ENCODE measurements at regions not wholly inside any gene's neighbourhood (a gene's known extent, or its start where the extent isn't known, plus 50 kb on each side); places are given as distances from the start of the nearest gene placed in this dataset.
"Not testable (repeated sequence)": the region's sequence is repeated elsewhere in the genome, so short reads cannot be mapped to it uniquely, and the experiment has no call there.

DNA sequence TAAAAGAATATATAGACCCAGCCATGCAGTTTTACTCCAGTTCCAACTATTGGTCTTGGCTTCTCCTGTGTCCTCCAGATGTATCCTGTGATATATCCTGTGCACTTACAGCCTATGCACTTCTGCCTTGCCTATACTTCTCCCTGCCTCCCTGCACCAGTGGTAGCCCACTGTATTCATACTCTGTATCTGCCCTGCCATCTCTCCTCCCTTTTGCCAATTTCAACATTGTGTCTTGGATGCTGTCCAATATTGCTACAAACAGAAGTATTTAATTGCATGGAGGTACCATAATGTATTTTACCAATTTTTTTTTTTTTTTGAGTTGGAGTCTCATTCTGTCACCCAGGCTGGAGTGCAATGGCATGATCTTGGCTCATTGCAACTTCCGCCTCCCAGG, 242.7 kb downstream of the HAPSTR1 start:
- no peak overlapping the region for H3K4me3 Mint-ChIP-seq
- H3K27me3 Mint-ChIP-seq (ENCODE audit: low read depth in 3 of 3) = peaks cover 0 to 7% (median 0%) of the 10 kb centered on the region in 3 donors
- H3K27ac Mint-ChIP-seq = no peak overlapping the region

DNA sequence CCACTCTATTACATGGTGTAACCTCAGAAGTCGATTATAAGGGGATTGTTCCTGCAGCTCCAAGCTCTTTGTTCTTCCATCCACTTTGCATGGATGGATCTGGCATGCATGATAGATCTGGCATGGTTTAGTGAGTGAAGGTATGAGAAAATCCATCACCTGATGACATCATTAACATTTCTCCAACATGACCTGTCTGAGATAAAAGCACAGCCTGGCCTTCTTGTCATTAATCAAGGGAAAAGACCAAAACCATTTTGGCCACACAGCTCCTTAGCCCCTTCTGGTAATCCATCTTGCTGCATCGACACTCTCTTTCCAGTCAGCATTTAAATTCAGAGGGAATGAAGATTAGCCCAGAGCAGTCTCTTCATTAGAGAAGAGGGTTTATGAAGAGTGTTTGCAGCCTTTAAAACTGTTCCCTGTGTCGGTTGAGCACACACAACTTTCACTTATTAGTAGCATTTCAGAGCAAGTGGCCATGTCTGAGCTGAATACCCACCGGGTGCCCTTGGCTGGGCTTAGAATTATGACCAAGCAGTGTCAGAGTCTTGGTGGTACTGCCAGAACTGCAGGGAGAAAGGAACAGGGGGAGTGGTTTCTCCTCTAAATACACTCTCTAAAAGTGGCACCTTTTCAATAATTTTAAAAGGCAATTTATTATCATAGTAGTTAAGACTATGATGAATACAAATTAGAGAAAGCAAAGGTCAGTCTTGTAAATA, 246.0 kb downstream of the HAPSTR1 start:
- Mint-ChIP-seq H3K36me3 (no peaks in the 10 kb centered on the region), H3K9me3 (peaks cover 0 to 6% (median 0%) of the 10 kb centered on the region in 6 donors), H3K27ac (no peak overlapping the region), H3K4me1 (no peaks in the 10 kb centered on the region), H3K4me3 (no peak overlapping the region), H3K27me3 (ENCODE audit: low read depth in 3 of 3) (peaks cover 0 to 4% (median 3%) of the 10 kb centered on the region in 3 donors)
- no peak for DNase-seq

More for the DNA sequence above, 242.7 kb downstream of the HAPSTR1 start:
- Mint-ChIP-seq H3K4me1 (no peaks in the 10 kb centered on the region), H3K36me3 (no peaks in the 10 kb centered on the region), H3K9me3 (peaks cover 0 to 6% (median 0%) of the 10 kb centered on the region in 6 donors)
- DNase-seq = no peak

DNA sequence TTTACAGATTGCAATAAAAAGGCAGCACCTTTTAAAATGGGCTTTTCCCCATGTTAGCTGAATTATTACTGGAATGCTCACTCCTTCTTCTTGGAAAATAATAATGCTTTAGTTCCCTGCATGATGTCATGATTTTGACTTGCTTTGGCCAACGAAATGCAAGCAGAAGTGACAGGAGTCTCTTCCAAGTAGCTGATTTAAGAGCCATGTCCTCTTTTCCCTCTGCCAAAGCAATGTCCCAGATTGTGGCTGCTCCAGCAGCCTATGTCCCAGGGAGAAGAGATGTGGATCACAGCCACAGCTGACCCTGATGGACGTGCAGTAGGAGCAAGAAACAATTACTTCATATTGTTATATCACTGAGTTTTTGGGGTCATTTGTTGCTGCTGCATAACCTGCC, 246.6 kb downstream of the HAPSTR1 start:
- Mint-ChIP-seq H3K4me3 (no peak overlapping the region), H3K9me3 (peaks cover 0 to 9% (median 0%) of the 10 kb centered on the region in 6 donors), H3K4me1 (no peaks in the 10 kb centered on the region), H3K27ac (no peak overlapping the region), H3K36me3 (no peaks in the 10 kb centered on the region), H3K27me3 (ENCODE audit: low read depth in 3 of 3) (peaks cover 0 to 7% (median 5%) of the 10 kb centered on the region in 3 donors)
- no peak for DNase-seq

DNA sequence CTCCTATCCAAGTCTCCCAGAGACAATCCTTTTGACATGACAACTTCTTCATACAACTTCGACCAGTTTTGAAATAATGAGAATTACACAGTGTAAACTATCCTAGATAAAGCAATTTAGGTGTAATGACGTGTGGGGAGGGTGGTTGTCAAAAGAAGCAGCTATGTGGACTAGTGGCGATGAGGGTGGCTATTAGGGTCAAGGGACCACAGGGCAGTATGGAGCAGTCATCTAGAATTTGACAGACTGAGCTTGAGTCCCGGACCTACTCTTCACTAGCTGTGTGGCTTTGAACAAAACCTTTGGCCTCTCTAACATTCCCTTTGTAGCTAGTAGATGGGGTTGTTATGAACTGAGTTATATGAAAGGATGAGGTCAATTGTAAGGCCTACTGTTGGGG, 247.1 kb downstream of the HAPSTR1 start:
- peaks cover 0 to 9% (median 5%) of the 10 kb centered on the region in 3 donors for H3K27me3 Mint-ChIP-seq (ENCODE audit: low read depth in 3 of 3)
- no peaks in the 10 kb centered on the region for H3K4me1 Mint-ChIP-seq
- no peaks in the 10 kb centered on the region for H3K36me3 Mint-ChIP-seq
- peaks cover 0 to 7% (median 0%) of the 10 kb centered on the region in 6 donors for H3K9me3 Mint-ChIP-seq
- H3K27ac Mint-ChIP-seq = no peak overlapping the region
- no peak overlapping the region for H3K4me3 Mint-ChIP-seq
- no peak for DNase-seq

DNA sequence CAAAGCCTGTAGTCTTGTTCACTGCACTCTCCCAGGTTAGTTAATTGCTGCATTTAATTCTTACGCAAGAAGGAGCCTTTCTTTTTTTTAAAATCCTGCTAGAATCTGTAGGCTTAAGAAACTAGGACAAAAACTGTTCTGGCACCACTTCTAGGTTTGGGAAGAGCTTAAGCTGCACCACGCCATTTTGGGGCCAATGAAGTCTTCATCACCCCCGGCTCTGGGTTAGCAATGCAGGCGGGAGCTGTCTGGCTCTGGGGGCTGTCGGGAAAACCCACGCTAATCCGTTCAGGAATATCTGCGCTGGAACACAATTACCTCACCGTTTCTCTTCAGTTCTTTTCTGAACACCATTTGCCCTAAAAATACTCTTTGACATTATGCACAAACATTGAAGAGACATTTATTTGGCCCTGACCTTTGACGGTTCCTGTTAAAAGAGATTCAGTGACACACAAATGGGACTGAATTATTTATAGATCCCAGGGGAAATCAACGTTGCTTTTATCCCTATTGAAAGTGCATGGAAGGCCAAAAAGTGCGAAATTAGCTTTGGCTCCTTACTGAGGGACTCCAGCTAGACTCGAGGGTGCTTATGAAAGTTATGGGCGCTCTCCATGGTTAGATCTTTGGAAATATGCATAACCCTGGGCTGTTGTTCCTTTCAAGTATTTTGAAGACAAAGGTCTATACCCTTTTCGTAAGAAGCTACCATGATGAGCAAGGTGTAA, 249.2 kb downstream of the HAPSTR1 start:
- DNase-seq = no peak
- Mint-ChIP-seq H3K36me3 (no peaks in the 10 kb centered on the region), H3K27me3 (ENCODE audit: low read depth in 3 of 3) (peaks cover 0 to 9% (median 5%) of the 10 kb centered on the region in 3 donors), H3K27ac (no peak overlapping the region), H3K4me1 (no peaks in the 10 kb centered on the region), H3K4me3 (no peak overlapping the region), H3K9me3 (peaks cover 0 to 2% (median 0%) of the 10 kb centered on the region in 6 donors)

DNA sequence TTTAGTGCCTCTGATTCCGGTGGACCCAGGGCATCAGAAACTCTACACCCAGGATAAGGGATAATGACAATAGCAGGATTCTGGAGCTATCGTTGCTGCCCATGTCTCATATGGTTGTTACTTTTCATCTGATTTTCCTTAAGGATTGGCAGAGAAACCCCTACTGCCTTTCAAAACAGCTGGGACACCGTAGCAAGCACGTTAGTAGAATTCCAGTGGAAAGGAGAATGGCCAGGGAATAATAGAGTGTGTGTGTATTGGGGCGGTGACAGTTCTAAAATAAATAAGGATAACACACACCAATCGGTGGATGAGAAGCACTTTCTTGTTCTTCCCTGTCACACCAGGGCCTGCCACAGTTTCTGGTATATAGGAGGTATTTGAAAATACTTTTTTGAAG, 251.8 kb downstream of the HAPSTR1 start:
- Mint-ChIP-seq H3K9me3 (peaks cover 0 to 2% (median under 1%) of the 10 kb centered on the region in 6 donors), H3K27me3 (ENCODE audit: low read depth in 3 of 3) (peaks cover 0 to 9% (median 2%) of the 10 kb centered on the region in 3 donors), H3K36me3 (no peaks in the 10 kb centered on the region), H3K27ac (no peak overlapping the region), H3K4me1 (no peaks in the 10 kb centered on the region), H3K4me3 (no peak overlapping the region)
- no peak for DNase-seq

DNA sequence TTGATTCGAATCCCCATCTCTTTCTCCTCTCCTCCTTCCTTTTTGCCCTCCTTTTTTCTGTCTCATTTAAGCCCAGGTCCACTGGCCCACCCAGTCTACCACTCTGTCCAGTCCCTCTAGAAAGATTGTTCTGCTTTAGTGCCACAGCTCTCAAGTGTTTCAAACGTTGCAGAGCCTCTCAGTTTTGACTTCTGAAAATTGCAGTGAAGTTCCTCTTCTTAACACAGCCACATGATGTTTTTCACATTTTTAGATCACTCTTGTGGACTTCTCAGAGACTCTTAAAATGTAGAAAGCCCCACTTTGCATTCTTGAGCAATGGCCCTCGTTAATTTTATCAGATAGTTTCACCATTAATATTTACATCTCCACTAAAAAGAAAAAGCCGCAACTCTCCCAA, 253.1 kb downstream of the HAPSTR1 start:
- H3K9me3 Mint-ChIP-seq = peaks cover 2 to 14% (median 9%) of the 10 kb centered on the region in 6 donors

DNA sequence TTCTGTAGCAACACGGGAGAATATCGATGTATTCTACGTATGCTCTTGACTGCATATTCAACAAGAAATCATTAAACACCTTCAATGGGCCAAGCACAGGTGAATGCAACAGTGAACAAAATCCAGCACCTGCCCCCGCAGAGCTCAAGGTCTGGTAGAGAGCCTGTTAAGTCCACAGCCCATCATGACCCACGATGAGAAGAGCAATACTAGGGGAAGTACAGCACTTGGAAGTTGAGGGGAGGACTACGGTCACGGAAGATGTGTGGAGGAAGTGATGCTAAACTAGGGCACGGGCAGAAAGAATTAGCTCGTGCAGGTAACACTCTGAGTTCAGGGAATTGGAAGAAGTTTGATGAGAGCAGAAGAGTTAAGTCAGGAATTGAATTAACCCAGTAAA, 253.6 kb downstream of the HAPSTR1 start:
- Mint-ChIP-seq H3K9me3 (peaks cover 2 to 16% (median 10%) of the 10 kb centered on the region in 6 donors), H3K4me1 (no peaks in the 10 kb centered on the region), H3K36me3 (peaks cover 0 to 8% (median 0%) of the 10 kb centered on the region in 3 donors), H3K27me3 (ENCODE audit: low read depth in 3 of 3) (peaks cover 0 to 9% (median 2%) of the 10 kb centered on the region in 3 donors), H3K27ac (no peak overlapping the region), H3K4me3 (no peak overlapping the region)
- no peak for DNase-seq

More for the DNA sequence above, 253.1 kb downstream of the HAPSTR1 start:
- H3K4me1 Mint-ChIP-seq = no peaks in the 10 kb centered on the region
- DNase-seq = no peak
- no peak overlapping the region for H3K4me3 Mint-ChIP-seq
- peaks cover 0 to 9% (median 2%) of the 10 kb centered on the region in 3 donors for H3K27me3 Mint-ChIP-seq (ENCODE audit: low read depth in 3 of 3)
- H3K36me3 Mint-ChIP-seq = peaks cover 0 to 8% (median 0%) of the 10 kb centered on the region in 3 donors
- H3K27ac Mint-ChIP-seq = no peak overlapping the region

DNA sequence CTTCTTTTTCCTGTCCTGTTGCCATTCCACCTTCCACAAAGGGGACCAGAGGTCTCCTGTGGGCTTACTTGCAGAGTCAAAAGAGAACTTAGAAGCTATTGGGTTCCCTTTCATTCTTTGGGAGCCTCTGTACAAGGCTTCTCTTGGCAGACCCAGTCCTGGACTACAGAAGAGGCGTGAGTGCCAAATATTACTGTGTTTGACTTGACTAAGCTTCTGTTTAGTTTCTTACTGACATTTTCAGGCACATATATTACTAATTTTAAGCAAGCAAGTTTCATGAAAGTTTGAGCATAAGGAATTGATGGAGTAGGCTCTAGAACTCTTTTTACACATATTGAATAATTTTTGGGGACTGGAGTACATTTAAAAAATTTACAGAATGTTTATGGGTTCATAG, 254.4 kb downstream of the HAPSTR1 start:
- Mint-ChIP-seq H3K27me3 (ENCODE audit: low read depth in 3 of 3) (peaks cover 0 to 9% (median 2%) of the 10 kb centered on the region in 3 donors), H3K4me1 (no peaks in the 10 kb centered on the region), H3K27ac (no peak overlapping the region), H3K9me3 (peaks cover 2 to 16% (median 10%) of the 10 kb centered on the region in 6 donors), H3K4me3 (no peak overlapping the region), H3K36me3 (peaks cover 0 to 8% (median 0%) of the 10 kb centered on the region in 3 donors)
- DNase-seq = no peak

DNA sequence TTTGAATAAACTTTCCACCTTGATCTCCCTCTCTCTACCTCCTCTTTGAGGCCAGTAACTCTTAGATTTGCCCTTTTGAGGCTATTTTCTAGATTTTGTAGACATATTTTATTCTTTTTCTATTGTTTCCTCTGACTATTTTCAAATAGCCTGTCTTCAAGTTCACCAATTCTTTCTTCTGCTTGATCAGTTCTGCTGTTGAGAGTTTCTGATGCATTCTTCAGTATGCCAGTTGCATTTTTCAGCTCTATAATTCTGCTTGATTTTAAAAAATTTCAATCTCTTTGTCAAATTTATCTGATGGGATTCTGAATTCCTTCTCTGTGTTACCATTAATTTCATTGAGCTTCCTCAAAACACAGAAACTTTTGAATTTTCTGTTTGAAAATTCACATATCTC, 257.5 kb downstream of the HAPSTR1 start:
- no peak for DNase-seq
- Mint-ChIP-seq H3K9me3 (peaks cover 2 to 16% (median 10%) of the 10 kb centered on the region in 6 donors), H3K4me3 (no peak overlapping the region), H3K27ac (no peak overlapping the region), H3K4me1 (no peaks in the 10 kb centered on the region), H3K36me3 (peaks cover 0 to 8% (median 0%) of the 10 kb centered on the region in 3 donors), H3K27me3 (ENCODE audit: low read depth in 3 of 3) (no peaks in the 10 kb centered on the region)

DNA sequence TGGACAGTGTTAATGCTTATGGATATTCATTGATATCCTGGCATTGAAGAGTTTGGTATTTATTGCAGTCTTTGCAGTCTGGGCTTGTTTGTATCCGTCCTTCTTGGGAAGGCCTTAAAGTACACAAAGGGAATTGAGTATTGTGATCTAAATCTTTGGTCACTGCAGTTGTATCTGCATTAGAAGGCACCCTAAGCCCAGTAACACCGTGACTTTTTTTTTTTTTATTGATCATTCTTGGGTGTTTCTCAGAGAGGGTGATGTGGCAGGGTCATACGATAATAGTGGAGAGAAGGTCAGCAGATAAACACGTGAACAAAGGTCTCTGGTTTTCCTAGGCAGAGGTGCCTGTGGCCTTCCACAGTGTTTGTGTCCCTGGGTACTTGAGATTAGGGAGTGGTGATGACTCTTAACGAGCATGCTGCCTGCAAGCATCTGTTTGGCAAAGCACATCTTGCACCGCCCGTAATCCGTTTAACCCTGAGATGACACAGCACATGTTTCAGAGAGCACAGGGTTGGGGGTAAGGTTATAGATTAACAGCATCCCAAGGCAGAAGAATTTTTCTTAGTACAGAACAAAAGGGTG, 258.0 kb downstream of the HAPSTR1 start:
- not testable (repeated sequence) for H3K4me3 Mint-ChIP-seq; H3K4me1 Mint-ChIP-seq; DNase-seq; H3K36me3 Mint-ChIP-seq; H3K27me3 Mint-ChIP-seq (ENCODE audit: low read depth in 3 of 3); H3K27ac Mint-ChIP-seq
- peaks cover 2 to 16% (median 10%) of the 10 kb centered on the region in 6 donors for H3K9me3 Mint-ChIP-seq

DNA sequence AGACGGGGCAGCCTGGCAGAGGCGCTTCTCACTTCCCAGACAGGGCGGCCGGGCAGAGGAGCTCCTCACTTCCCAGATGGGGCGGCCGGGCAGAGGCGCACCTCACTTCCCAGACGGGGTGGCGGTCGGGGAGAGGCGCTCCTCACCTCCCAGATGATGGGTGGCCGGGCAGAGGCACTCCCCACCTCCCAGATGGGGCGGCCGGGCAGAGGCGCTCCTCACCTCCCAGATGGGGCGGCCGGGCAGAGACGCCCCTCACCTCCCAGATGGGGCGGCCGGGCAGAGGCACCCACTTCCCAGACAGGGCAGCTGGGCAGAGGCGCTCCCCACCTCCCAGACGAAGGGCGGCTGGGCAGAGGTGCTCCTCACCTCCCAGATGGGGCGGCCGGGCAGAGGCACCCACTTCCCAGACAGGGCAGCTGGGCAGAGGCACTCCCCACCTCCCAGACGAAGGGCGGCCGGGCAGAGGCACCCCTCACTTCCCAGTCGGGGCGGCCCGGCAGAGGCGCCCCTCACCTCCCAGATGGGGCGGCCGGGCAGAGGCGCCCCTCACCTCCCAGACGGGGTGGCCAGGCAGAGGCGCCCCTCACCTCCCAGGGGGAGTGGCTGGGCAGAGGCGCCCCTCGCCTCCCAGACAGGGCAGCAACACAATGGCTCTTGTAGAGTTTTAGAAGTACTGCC, 258.8 kb downstream of the HAPSTR1 start:
- H3K27ac Mint-ChIP-seq; H3K36me3 Mint-ChIP-seq; H3K27me3 Mint-ChIP-seq (ENCODE audit: low read depth in 3 of 3); H3K4me1 Mint-ChIP-seq; H3K4me3 Mint-ChIP-seq; DNase-seq: not testable (repeated sequence)
- H3K9me3 Mint-ChIP-seq = peaks cover 2 to 16% (median 10%) of the 10 kb centered on the region in 6 donors

DNA sequence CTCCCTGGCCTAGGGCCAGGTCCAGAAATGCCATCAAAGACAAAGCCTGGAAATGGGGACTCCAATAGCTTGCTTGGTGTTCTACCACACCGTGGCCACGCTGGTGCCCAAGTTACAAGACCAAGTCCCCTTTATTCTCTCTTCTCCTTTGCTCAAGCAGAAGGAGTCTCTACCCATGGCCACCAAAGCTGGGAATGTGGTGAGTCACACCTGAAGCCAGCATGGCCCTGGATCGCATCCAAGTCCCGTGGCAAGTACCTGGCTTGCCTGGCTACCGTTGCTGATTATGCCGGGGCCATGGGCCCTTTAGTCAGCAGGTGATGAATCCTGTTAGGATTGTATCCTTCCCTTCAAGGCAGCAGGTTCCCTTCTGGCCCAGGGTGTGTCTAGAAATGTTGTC, 260.0 kb downstream of the HAPSTR1 start:
- Mint-ChIP-seq H3K27me3 (ENCODE audit: low read depth in 3 of 3) (peaks cover 0 to 2% (median 0%) of the 10 kb centered on the region in 3 donors), H3K4me1 (no peaks in the 10 kb centered on the region), H3K27ac (no peak overlapping the region), H3K4me3 (no peak overlapping the region), H3K36me3 (peaks cover 0 to 8% (median 0%) of the 10 kb centered on the region in 3 donors), H3K9me3 (peaks cover 2 to 17% (median 11%) of the 10 kb centered on the region in 6 donors)
- DNase-seq = no peak

Measured in immature natural killer cell (primary cell).